H9 (cell line): ENCODE measurements at regions not wholly inside any gene's neighbourhood (a gene's known extent, or its start where the extent isn't known, plus 50 kb on each side); places are given as distances from the start of the nearest gene placed in this dataset.

Experiments used
- DNase-seq: peaks from one replicate; pipeline ENCODE4 v3.0.0-alpha.2; 2017
- H2AFZ ChIP-seq: one replicate; pipeline ENCODE4 v1.6.1; 2013; ENCODE audit warnings: mild to moderate bottlenecking, low read length, control low read depth, moderate library complexity
- H2AK5ac ChIP-seq: 2 replicates; pipeline ENCODE4 v1.6.1; 2013; ENCODE audit warnings: low read length, control low read depth, mixed read lengths; ENCODE audit not compliant: insufficient read length
- H2BK120ac ChIP-seq: one replicate; pipeline ENCODE4 v1.6.1; 2013; ENCODE audit warnings: low read depth, mild to moderate bottlenecking, low read length, control low read depth, inconsistent platforms; ENCODE audit not compliant: poor library complexity, severe bottlenecking
- H2BK12ac ChIP-seq: 2 replicates; pipeline ENCODE4 v1.6.1; 2013; ENCODE audit warnings: low read length, control low read depth, mixed read lengths, low read depth; ENCODE audit not compliant: insufficient read length
- H2BK15ac ChIP-seq: 2 replicates; pipeline ENCODE4 v1.6.1; 2013; ENCODE audit warnings: low read depth, low read length, control low read depth
- H2BK20ac ChIP-seq: one replicate; pipeline ENCODE4 v1.6.1; 2013; ENCODE audit warnings: low read depth, mild to moderate bottlenecking, low read length, control low read depth, inconsistent platforms; ENCODE audit not compliant: poor library complexity, severe bottlenecking
- H2BK5ac ChIP-seq: 2 replicates; pipeline ENCODE4 v1.6.1; 2013; ENCODE audit warnings: low read length, control low read depth, mixed read lengths; ENCODE audit not compliant: insufficient read length
- H3K14ac ChIP-seq: 2 replicates; pipeline ENCODE4 v1.6.1; 2013; ENCODE audit warnings: low read length, control low read depth; ENCODE audit not compliant: insufficient read depth
- H3K18ac ChIP-seq: 2 replicates; pipeline ENCODE4 v1.6.1; 2013; ENCODE audit warnings: low read depth, mild to moderate bottlenecking, mixed read lengths, low read length, control low read depth; ENCODE audit not compliant: insufficient read length
- H3K23ac ChIP-seq: 2 replicates; pipeline ENCODE4 v1.6.1; 2013; ENCODE audit warnings: low read length, control low read depth, mixed read lengths, low read depth; ENCODE audit not compliant: insufficient read length
- H3K23me2 ChIP-seq: 2 replicates; pipeline ENCODE4 v1.6.1; 2013; ENCODE audit warnings: low read depth, mild to moderate bottlenecking, mixed read lengths, low read length, control low read depth; ENCODE audit not compliant: insufficient read length, poor library complexity, severe bottlenecking
- H3K27ac ChIP-seq: 2 replicates; pipeline ENCODE4 v1.5.1; 2013; ENCODE audit warnings: low read length, control low read depth, mixed read lengths, low read depth; ENCODE audit not compliant: insufficient read length
- H3K27me3 ChIP-seq: 2 replicates; pipeline ENCODE4 v1.6.1; 2013; ENCODE audit warnings: low read length, control low read depth, inconsistent platforms; ENCODE audit not compliant: insufficient read depth
- H3K4ac ChIP-seq: 2 replicates; pipeline ENCODE4 v1.6.1; 2013; ENCODE audit warnings: low read depth, mild to moderate bottlenecking, control low read depth, inconsistent platforms, low read length, moderate library complexity
- H3K4me1 ChIP-seq: 2 replicates; pipeline ENCODE4 v1.6.1; 2013; ENCODE audit warnings: low read length, control low read depth, inconsistent platforms; ENCODE audit not compliant: insufficient read depth
- H3K4me2 ChIP-seq: 2 replicates; pipeline ENCODE4 v1.6.1; 2013; ENCODE audit warnings: low read length, control low read depth, mixed read lengths; ENCODE audit not compliant: insufficient read length, insufficient read depth
- H3K56ac ChIP-seq: 2 replicates; pipeline ENCODE4 v1.6.1; 2013; ENCODE audit warnings: low read depth, mild to moderate bottlenecking, mixed read lengths, low read length, control low read depth; ENCODE audit not compliant: insufficient read length
- H3K79me1 ChIP-seq: 2 replicates; pipeline ENCODE4 v1.6.1; 2013; ENCODE audit warnings: low read depth, mild to moderate bottlenecking, moderate library complexity, low read length, control low read depth, inconsistent platforms; ENCODE audit not compliant: insufficient read depth, poor library complexity, severe bottlenecking
- H3K79me2 ChIP-seq: 2 replicates; pipeline ENCODE4 v1.6.1; 2013; ENCODE audit warnings: low read length, control low read depth, inconsistent platforms; ENCODE audit not compliant: insufficient read depth
- H3K9ac ChIP-seq: 2 replicates; pipeline ENCODE4 v1.6.1; 2013; ENCODE audit warnings: low read length, control low read depth, mixed read lengths; ENCODE audit not compliant: insufficient read length; ENCODE audit errors: extremely low read depth
- H3K9me3 ChIP-seq: one replicate; pipeline ENCODE4 v1.6.1; 2013; ENCODE audit warnings: low read depth, low read length, inconsistent platforms; ENCODE audit not compliant: control insufficient read depth
- H3T11ph ChIP-seq: one replicate; pipeline ENCODE4 v1.6.1; 2013; ENCODE audit warnings: mild to moderate bottlenecking, low read length, control low read depth, inconsistent platforms
- H4K20me1 ChIP-seq: one replicate; pipeline ENCODE4 v1.6.1; 2013; ENCODE audit not compliant: control insufficient read depth, insufficient read length, insufficient read depth
- H4K5ac ChIP-seq: 2 replicates; pipeline ENCODE4 v1.6.1; 2013; ENCODE audit warnings: low read depth, mild to moderate bottlenecking, mixed read lengths, low read length, control low read depth; ENCODE audit not compliant: insufficient read length
- H4K8ac ChIP-seq: replicated peaks from 2 replicates; pipeline ENCODE4 v1.6.1; 2013; ENCODE audit warnings: low read length, control low read depth, mixed read lengths, low read depth; ENCODE audit not compliant: insufficient read length
- H4K91ac ChIP-seq: 2 replicates; pipeline ENCODE4 v1.6.1; 2013; ENCODE audit warnings: low read depth, mild to moderate bottlenecking, moderate library complexity, mixed read lengths, low read length, control low read depth; ENCODE audit not compliant: insufficient read length
- H3K27ac Mint-ChIP-seq, 3 experiments: 2 replicates in 2 of 3; 3 replicates in 1 of 3; pipeline ENCODE4 v1.8.0; 2020 to 2021; ENCODE audit warnings: mixed read lengths in 3 of 3, mild to moderate bottlenecking in 1 of 3, moderate library complexity in 1 of 3
- H3K27me3 Mint-ChIP-seq: 2 replicates; pipeline ENCODE4 v1.8.0; 2021; ENCODE audit warnings: low read depth, mild to moderate bottlenecking, moderate library complexity, mixed read lengths
- H3K36me3 Mint-ChIP-seq, 3 experiments: 2 replicates in 2 of 3; 3 replicates in 1 of 3; pipeline ENCODE4 v1.8.0; 2020 to 2021; ENCODE audit warnings: low read depth in 3 of 3, mixed read lengths in 3 of 3; ENCODE audit not compliant: insufficient read depth in 1 of 3
- H3K4me1 Mint-ChIP-seq, 2 experiments: 2 replicates each; pipeline ENCODE4 v1.8.0; 2020; ENCODE audit warnings: mixed read lengths in 2 of 2
- H3K4me3 Mint-ChIP-seq, 2 experiments: 2 replicates in 1 of 2; 3 replicates in 1 of 2; pipeline ENCODE4 v1.8.0; 2020 to 2021; ENCODE audit warnings: mild to moderate bottlenecking in 2 of 2, mixed read lengths in 2 of 2, moderate library complexity in 1 of 2
- H3K9me3 Mint-ChIP-seq, 2 experiments: 2 replicates in 1 of 2; 3 replicates in 1 of 2; pipeline ENCODE4 v1.8.0; 2020; ENCODE audit warnings: mild to moderate bottlenecking in 2 of 2, mixed read lengths in 2 of 2, moderate library complexity in 1 of 2
- CTCF ChIP-seq: fragments of 200-600 bp; sonication (generic); conservative IDR thresholded peaks from 3 replicates; pipeline ENCODE4 v1.8.0; 2021; ENCODE audit warnings: antibody characterized with exemption, mild to moderate bottlenecking
- WGBS: extraction: QIAGEN DNeasy Blood & Tissue Kit; methylation state at CpG from one replicate; pipeline ENCODE4 v1.1.7; 2013; ENCODE audit warnings: missing lambda C conversion rate, low lambda C conversion rate, mixed read lengths; ENCODE audit not compliant: insufficient read length; ENCODE audit errors: extremely low coverage; 5-methylcytosine and 5-hydroxymethylcytosine counted together

GRCh38 chr5:8695902-8696845, 827.2 kb downstream of the MTRR start:
- Histone ChIP-seq H2BK20ac (no peak overlapping the region), H2AK5ac (no peak overlapping the region), H3K9me3 (no peaks in the 10 kb centered on the region), H3K79me2 (no peaks in the 10 kb centered on the region), H2BK120ac (no peak overlapping the region), H3K14ac (no peak overlapping the region), H2BK5ac (no peak overlapping the region), H3K56ac (no peak overlapping the region), H3K27ac (no peak overlapping the region), H4K20me1 (no peaks in the 10 kb centered on the region), H2AFZ (no peak overlapping the region), H3K27me3 (no peaks in the 10 kb centered on the region), H4K8ac (no peak overlapping the region), H3K4me1 (no peaks in the 10 kb centered on the region), H3K23me2 (no peaks in the 10 kb centered on the region), H2BK12ac (no peak overlapping the region), H2BK15ac (no peak overlapping the region), H3T11ph (no peak overlapping the region), H3K23ac (no peak overlapping the region), H3K4me2 (no peak overlapping the region), H4K5ac (no peak overlapping the region), H3K9ac (no peak overlapping the region), H3K18ac (no peak overlapping the region), H4K91ac (no peak overlapping the region), H3K4ac (no peak overlapping the region), H3K79me1 (no peaks in the 10 kb centered on the region)
- no peak for TF ChIP-seq CTCF
- H3K9me3 Mint-ChIP-seq = peaks cover 0 to 3% of the 10 kb centered on the region in 2 experiments; a peak in 1 of 5 replicates
- no peaks in the 10 kb centered on the region for H3K27me3 Mint-ChIP-seq
- WGBS = no CpG with 5 or more reads among the region's 10 CpGs
- no peak for DNase-seq
- no peak overlapping the region for H3K4me3 Mint-ChIP-seq
- H3K36me3 Mint-ChIP-seq = no peaks in the 10 kb centered on the region
- H3K27ac Mint-ChIP-seq = no peak overlapping the region
- H3K4me1 Mint-ChIP-seq = no peaks in the 10 kb centered on the region
